IMR-90 (cell line): ENCODE measurements at regions not wholly inside any gene's neighbourhood (a gene's known extent, or its start where the extent isn't known, plus 50 kb on each side); places are given as distances from the start of the nearest gene placed in this dataset.
A peak's percentile ranks its signal among the peaks of the same experiment; 100 is the strongest.

ENCODE experiments used
- ATAC-seq: fragments of 200-7000 bp; cut with Tn5 transposase; 2 replicates; pipeline ENCODE4 v1.9.1; 2020; ENCODE audit warnings: low read depth, mild to moderate bottlenecking, moderate library complexity
- BruUV-seq: library from RNA; stranded (reverse); fragments of 400-500 nt; replicated peaks from 2 replicates; lab custom pipeline; 2021; lab: Mats Ljungman, UMichigan
- CTCF ChIA-PET: fragments of 300-600 bp; formaldehyde crosslinking; extraction: SDS; loops from one replicate; lab custom pipeline; 2021; ENCODE audit warnings: antibody characterized with exemption; lab: Yijun Ruan, JAX
- POLR2A ChIA-PET: fragments of 300-600 bp; sonication (Branson Sonifier 250); formaldehyde crosslinking; loops from one replicate; lab custom pipeline; 2022; ENCODE audit warnings: antibody characterized with exemption; ENCODE audit not compliant: unreplicated experiment; lab: Charles Lee
- DNase-seq: peaks from one replicate; pipeline ENCODE4 v3.0.0; 2013
- H2AFZ ChIP-seq: replicated peaks from 2 replicates; pipeline ENCODE3; 2013; ENCODE audit warnings: low read length, mild to moderate bottlenecking; ENCODE audit not compliant: poor library complexity
- H2AK5ac ChIP-seq: 2 replicates; pipeline ENCODE4 v1.6.1; 2013; ENCODE audit warnings: low read depth, low read length, inconsistent platforms
- H2AK9ac ChIP-seq: replicated peaks from 2 replicates; pipeline ENCODE3; 2013; ENCODE audit warnings: mild to moderate bottlenecking, low read depth, low read length, moderate library complexity; ENCODE audit not compliant: poor library complexity
- H2BK120ac ChIP-seq: 2 replicates; pipeline ENCODE4 v1.6.1; 2013; ENCODE audit warnings: low read depth, low read length, inconsistent platforms
- H2BK15ac ChIP-seq: 3 replicates; pipeline ENCODE4 v1.6.1; 2013; ENCODE audit warnings: low read depth, low read length, inconsistent platforms
- H2BK20ac ChIP-seq: 2 replicates; pipeline ENCODE4 v1.6.1; 2013; ENCODE audit warnings: low read depth, mild to moderate bottlenecking, inconsistent platforms, low read length, moderate library complexity
- H2BK5ac ChIP-seq: 2 replicates; pipeline ENCODE4 v1.6.1; 2013; ENCODE audit warnings: mild to moderate bottlenecking, low read depth, low read length, inconsistent platforms; ENCODE audit not compliant: poor library complexity, severe bottlenecking
- H3K14ac ChIP-seq: replicated peaks from 2 replicates; pipeline ENCODE4 v1.6.1; 2013; ENCODE audit warnings: low read depth, low read length, inconsistent platforms
- H3K18ac ChIP-seq: 2 replicates; pipeline ENCODE4 v1.6.1; 2013; ENCODE audit warnings: low read depth, low read length, control low read depth
- H3K23ac ChIP-seq: 2 replicates; pipeline ENCODE4 v1.6.1; 2013; ENCODE audit warnings: low read depth, low read length, inconsistent platforms
- H3K27ac ChIP-seq: 2 replicates; pipeline ENCODE4 v1.5.1; 2013; ENCODE audit warnings: mild to moderate bottlenecking, control low read depth, low read length; ENCODE audit not compliant: insufficient read depth
- H3K27me3 ChIP-seq: 2 replicates; pipeline ENCODE4 v1.6.1; 2013; ENCODE audit warnings: low read length; ENCODE audit not compliant: control insufficient read depth, insufficient read depth
- H3K36me3 ChIP-seq: 2 replicates; pipeline ENCODE4 v1.6.1; 2013; ENCODE audit warnings: low read length, mixed read lengths; ENCODE audit not compliant: control insufficient read depth, insufficient read depth
- H3K4ac ChIP-seq: 2 replicates; pipeline ENCODE4 v1.6.1; 2013; ENCODE audit warnings: low read depth, low read length, inconsistent platforms
- H3K4me1 ChIP-seq: 2 replicates; pipeline ENCODE4 v1.6.1; 2013; ENCODE audit warnings: low read length, mixed read lengths; ENCODE audit not compliant: control insufficient read depth, insufficient read depth
- H3K4me2 ChIP-seq: 2 replicates; pipeline ENCODE4 v1.6.1; 2013; ENCODE audit warnings: low read depth, mild to moderate bottlenecking, control low read depth, low read length, moderate library complexity
- H3K4me3 ChIP-seq: 2 replicates; pipeline ENCODE4 v1.5.1; 2013; ENCODE audit warnings: low read depth, mild to moderate bottlenecking, control low read depth, low read length, moderate library complexity; ENCODE audit not compliant: insufficient read depth
- H3K56ac ChIP-seq: 2 replicates; pipeline ENCODE4 v1.6.1; 2013; ENCODE audit warnings: low read length, inconsistent platforms; ENCODE audit not compliant: insufficient read depth; ENCODE audit errors: extremely low read depth
- H3K79me1 ChIP-seq, 2 experiments: 2 replicates each; pipeline ENCODE4 v1.6.1; 2013; ENCODE audit warnings: low read length in 2 of 2, inconsistent platforms in 1 of 2, low read depth in 1 of 2
- H3K9ac ChIP-seq: 2 replicates; pipeline ENCODE4 v1.6.1; 2013; ENCODE audit warnings: low read depth, low read length, control low read depth
- H3K9me1 ChIP-seq: 2 replicates; pipeline ENCODE4 v1.6.1; 2013; ENCODE audit warnings: low read length, inconsistent platforms; ENCODE audit not compliant: insufficient read depth
- H3K9me3 ChIP-seq: 2 replicates; pipeline ENCODE4 v1.6.1; 2013; ENCODE audit warnings: low read length; ENCODE audit not compliant: control insufficient read depth, insufficient read depth
- H4K20me1 ChIP-seq: 2 replicates; pipeline ENCODE4 v1.6.1; 2013; ENCODE audit warnings: low read length, inconsistent platforms; ENCODE audit not compliant: insufficient read depth
- H4K5ac ChIP-seq: 2 replicates; pipeline ENCODE4 v1.6.1; 2013; ENCODE audit warnings: mild to moderate bottlenecking, low read depth, low read length, control low read depth
- H4K8ac ChIP-seq, 2 experiments: 2 replicates each; pipeline ENCODE4 v1.6.1; 2013; ENCODE audit warnings: low read depth in 2 of 2, low read length in 2 of 2, control low read depth in 1 of 2, inconsistent platforms in 1 of 2
- H4K91ac ChIP-seq: 2 replicates; pipeline ENCODE4 v1.6.1; 2013; ENCODE audit warnings: low read depth, low read length, inconsistent platforms; ENCODE audit not compliant: insufficient read depth
- BHLHE40 ChIP-seq: fragments of 150-350 bp; IDR thresholded peaks from 2 replicates; pipeline ENCODE4 v1.6.1; 2016; ENCODE audit warnings: mild to moderate bottlenecking, low read depth, low read length
- CEBPB ChIP-seq: IDR thresholded peaks from 2 replicates; pipeline ENCODE4 v1.6.1; 2012; ENCODE audit warnings: low read depth, low read length, improper control_type of control experiment
- CHD1 ChIP-seq: IDR thresholded peaks from 2 replicates; pipeline ENCODE4 v1.6.1; 2012; ENCODE audit warnings: low read depth, low read length, improper control_type of control experiment
- CTCF ChIP-seq: conservative IDR thresholded peaks from 2 replicates; pipeline ENCODE4 v1.5.1; 2012; ENCODE audit warnings: mild to moderate bottlenecking, low read depth, low read length, improper control_type of control experiment
- ELK1 ChIP-seq: fragments of 150-350 bp; IDR thresholded peaks from 2 replicates; pipeline ENCODE4 v1.6.1; 2016; ENCODE audit warnings: low read depth, mild to moderate bottlenecking, low read length, moderate library complexity, borderline replicate concordance
- FOS ChIP-seq: fragments of 150-350 bp; IDR thresholded peaks from 2 replicates; pipeline ENCODE4 v1.6.1; 2016; ENCODE audit warnings: low read depth, low read length
- MAFK ChIP-seq: IDR thresholded peaks from 2 replicates; pipeline ENCODE4 v1.6.1; 2012; ENCODE audit warnings: low read depth, low read length, improper control_type of control experiment
- MAZ ChIP-seq: IDR thresholded peaks from 2 replicates; pipeline ENCODE4 v1.6.1; 2012; ENCODE audit warnings: low read depth, mild to moderate bottlenecking, low read length, improper control_type of control experiment, moderate library complexity, borderline replicate concordance
- MXI1 ChIP-seq: IDR thresholded peaks from 2 replicates; pipeline ENCODE4 v1.6.1; 2012; ENCODE audit warnings: low read depth, mild to moderate bottlenecking, low read length, moderate library complexity, borderline replicate concordance
- NFE2L2 ChIP-seq: fragments of 150-350 bp; IDR thresholded peaks from 2 replicates; pipeline ENCODE4 v1.6.1; 2016; ENCODE audit warnings: low read depth, mild to moderate bottlenecking, low read length
- POLR2A ChIP-seq: IDR thresholded peaks from 2 replicates; pipeline ENCODE4 v1.6.1; 2012; ENCODE audit warnings: mild to moderate bottlenecking, low read depth, low read length
- RAD21 ChIP-seq: IDR thresholded peaks from 2 replicates; pipeline ENCODE4 v1.6.1; 2012; ENCODE audit warnings: low read length, improper control_type of control experiment
- RCOR1 ChIP-seq: IDR thresholded peaks from 2 replicates; pipeline ENCODE4 v1.6.1; 2012; ENCODE audit warnings: mild to moderate bottlenecking, low read length, improper control_type of control experiment; ENCODE audit not compliant: insufficient replicate concordance
- RFX5 ChIP-seq: IDR thresholded peaks from 2 replicates; pipeline ENCODE4 v1.8.0; 2012; ENCODE audit warnings: low read depth, mild to moderate bottlenecking, low read length, moderate library complexity
- SMC3 ChIP-seq: fragments of 150-350 bp; IDR thresholded peaks from 2 replicates; pipeline ENCODE4 v1.6.1; 2016; ENCODE audit warnings: low read depth, mild to moderate bottlenecking, antibody characterized with exemption, low read length, moderate library complexity
- USF2 ChIP-seq: fragments of 150-350 bp; IDR thresholded peaks from 2 replicates; pipeline ENCODE4 v1.6.1; 2017; ENCODE audit warnings: mild to moderate bottlenecking, antibody characterized with exemption, low read length, low read depth
- WGBS, 2 experiments: methylation state at CpG; one replicate each; pipeline versions ENCODE4 v1.1.5 to v1.1.7; 2013; ENCODE audit warnings: missing lambda C conversion rate in 2 of 2; ENCODE audit not compliant: insufficient read length in 1 of 2; ENCODE audit errors: extremely low coverage in 2 of 2; 5-methylcytosine and 5-hydroxymethylcytosine counted together
- dilution Hi-C: fragments of 300-500 bp; cut with HindIII; formaldehyde crosslinking; loops from one replicate; pipeline ENCODE4 v1.14.3; 2018; ENCODE audit warnings: low sequenced_read_pairs; ENCODE audit not compliant: unreplicated experiment
- in situ Hi-C: fragments of 300-500 bp; cut with MboI; formaldehyde crosslinking; loops from 3 replicates; pipeline ENCODE4 v1.14.3; 2019; ENCODE audit warnings: low sequenced_read_pairs, inconsistent platforms, mixed read lengths
- intact Hi-C: fragments of 100-400 bp; cut with micrococcal nuclease; formaldehyde crosslinking; loops from 2 replicates; pipeline ENCODE4 v1.10.0; 2022

- Histone ChIP-seq H3K4me1 (peaks cover 3% of the 10 kb centered on the region; the same call in 1 of the 2 replicates), H4K20me1 (no peaks in the 10 kb centered on the region), H3K18ac (no peak overlapping the region), H3K27me3 (no peaks in the 10 kb centered on the region), H2AK5ac (no peak overlapping the region), H3K9ac (no peak overlapping the region), H4K91ac (peak overlapping the region; percentile 1; the same call in 1 of the 2 replicates), H3K36me3 (no peaks in the 10 kb centered on the region), H3K4ac (no peak overlapping the region), H2AK9ac (no peak overlapping the region), H2BK15ac (no peak overlapping the region), H2BK5ac (no peak overlapping the region), H3K79me1 (no peaks in the 10 kb centered on the region), H2BK20ac (no peak overlapping the region), H3K9me1 (no peaks in the 10 kb centered on the region), H4K5ac (no peak overlapping the region; the same call in 1 of the 2 replicates), H3K23ac (no peak overlapping the region), H3K56ac (no peak overlapping the region), H3K4me2 (no peak overlapping the region), H2BK120ac (peak overlapping the region; percentile 3; the same call in 1 of the 2 replicates), H4K8ac (no peak overlapping the region; a peak in 1 of 4 replicates), H3K14ac (no peak overlapping the region), H3K4me3 (no peak overlapping the region), H3K27ac (no peak overlapping the region), H2AFZ (no peak overlapping the region), H3K9me3 (no peaks in the 10 kb centered on the region)
- no peak for DNase-seq
- no peak for ATAC-seq
- TF ChIP-seq FOS, result no peak
- no peak for TF ChIP-seq SMC3
- no peak for TF ChIP-seq NFE2L2
- no peak for TF ChIP-seq CTCF
- TF ChIP-seq POLR2A, result no peak
- TF ChIP-seq MXI1, result no peak
- no peak for TF ChIP-seq MAFK
- TF ChIP-seq BHLHE40, result no peak
- TF ChIP-seq RCOR1, result no peak
- no peak for TF ChIP-seq MAZ
- no peak for TF ChIP-seq RAD21
- no peak for TF ChIP-seq USF2
- TF ChIP-seq RFX5, result no peak
- TF ChIP-seq CEBPB, result no peak
- no peak for TF ChIP-seq CHD1
- TF ChIP-seq ELK1, result no peak
- ChIA-PET CTCF (no interaction called here), POLR2A (no interaction called here)
- intact Hi-C loops, result no loop called here
- dilution Hi-C loops, result no loop called here
- BruUV-seq, result no TSS peak
- WGBS, 2 experiments, result no CpG with 5 or more reads among the region's 3 CpGs
- in situ Hi-C loops, result no loop called here
These were observed 1408.2 kb upstream of the PIK3C3 start for GRCh38 chr18:40546875-40547274.
